GM12872 (cell line): ENCODE measurements at regions not wholly inside any gene's neighbourhood (a gene's known extent, or its start where the extent isn't known, plus 50 kb on each side); places are given as distances from the start of the nearest gene placed in this dataset.

Experiments used
- TF ChIP-seq, protein P1 (sequence below): IDR thresholded peaks from 3 replicates; pipeline ENCODE4 v1.5.1; 2011; ENCODE audit warnings: low read depth, mild to moderate bottlenecking, low read length, moderate library complexity; ENCODE audit not compliant: insufficient read depth

DNA sequence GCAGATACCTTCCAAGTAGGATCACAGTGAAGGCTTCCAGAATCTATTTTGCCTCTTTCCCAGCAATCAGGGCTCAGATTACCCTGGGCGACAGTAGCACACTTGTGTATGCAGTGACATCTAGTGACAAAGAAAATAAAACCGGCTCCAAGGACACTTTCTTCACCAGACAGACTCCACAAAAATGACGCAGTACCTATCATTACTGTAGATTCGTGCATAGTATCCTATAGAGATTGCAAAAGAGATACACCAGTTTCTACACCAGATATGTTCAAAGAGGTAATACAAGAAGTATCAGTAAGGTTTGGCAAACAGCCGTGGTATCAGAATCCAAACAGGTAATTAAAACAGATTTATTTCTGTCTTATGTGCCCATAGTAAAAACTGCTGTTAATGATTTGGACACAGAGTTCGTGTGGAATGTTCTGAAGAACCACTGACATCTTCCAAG lies 600.4 kb upstream of the JAG1 start:
- TF ChIP-seq, protein P1, sequence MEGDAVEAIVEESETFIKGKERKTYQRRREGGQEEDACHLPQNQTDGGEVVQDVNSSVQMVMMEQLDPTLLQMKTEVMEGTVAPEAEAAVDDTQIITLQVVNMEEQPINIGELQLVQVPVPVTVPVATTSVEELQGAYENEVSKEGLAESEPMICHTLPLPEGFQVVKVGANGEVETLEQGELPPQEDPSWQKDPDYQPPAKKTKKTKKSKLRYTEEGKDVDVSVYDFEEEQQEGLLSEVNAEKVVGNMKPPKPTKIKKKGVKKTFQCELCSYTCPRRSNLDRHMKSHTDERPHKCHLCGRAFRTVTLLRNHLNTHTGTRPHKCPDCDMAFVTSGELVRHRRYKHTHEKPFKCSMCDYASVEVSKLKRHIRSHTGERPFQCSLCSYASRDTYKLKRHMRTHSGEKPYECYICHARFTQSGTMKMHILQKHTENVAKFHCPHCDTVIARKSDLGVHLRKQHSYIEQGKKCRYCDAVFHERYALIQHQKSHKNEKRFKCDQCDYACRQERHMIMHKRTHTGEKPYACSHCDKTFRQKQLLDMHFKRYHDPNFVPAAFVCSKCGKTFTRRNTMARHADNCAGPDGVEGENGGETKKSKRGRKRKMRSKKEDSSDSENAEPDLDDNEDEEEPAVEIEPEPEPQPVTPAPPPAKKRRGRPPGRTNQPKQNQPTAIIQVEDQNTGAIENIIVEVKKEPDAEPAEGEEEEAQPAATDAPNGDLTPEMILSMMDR, result peak; percentile 56

DNA sequence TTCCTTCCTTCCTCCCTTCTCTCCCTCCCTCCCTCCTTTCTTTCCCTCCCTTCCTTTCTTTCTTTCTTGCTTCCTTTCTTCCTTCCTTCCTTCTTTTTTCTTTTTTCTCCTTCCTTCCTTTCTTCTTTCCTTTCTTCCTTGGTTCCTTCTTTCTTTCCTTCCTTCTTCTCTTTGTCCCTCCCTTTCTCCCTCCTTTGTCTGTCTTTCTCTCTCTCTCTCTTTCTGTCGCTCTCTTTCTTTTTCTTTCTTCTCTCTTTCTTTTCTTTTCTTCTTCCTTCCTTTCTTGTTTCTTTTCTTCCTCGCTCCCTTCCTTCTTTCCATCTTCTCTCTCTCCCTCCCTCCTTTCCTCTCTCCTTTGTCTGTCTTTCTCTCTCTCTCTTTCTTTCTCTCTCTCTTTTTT lies 601.9 kb upstream of the JAG1 start:
- TF ChIP-seq, protein P1, result no peak

DNA sequence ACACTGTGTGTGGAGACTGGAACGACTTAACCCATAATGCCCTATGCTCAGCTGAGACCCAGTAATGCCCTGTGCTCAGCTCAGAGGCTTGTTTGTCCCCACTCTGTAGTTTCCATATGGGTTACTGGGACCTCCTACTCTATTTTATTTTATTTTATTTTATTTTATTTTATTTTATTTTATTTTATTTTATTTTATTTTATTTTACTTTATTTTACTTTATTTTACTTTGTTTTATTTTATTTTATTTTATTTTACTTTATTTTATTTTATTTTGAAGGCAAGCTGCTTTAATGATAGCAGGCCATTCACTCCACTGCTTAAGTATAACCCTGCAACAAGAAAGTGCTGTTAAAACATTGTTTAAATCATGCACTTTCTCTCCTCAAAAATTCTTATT lies 603.4 kb upstream of the JAG1 start:
- TF ChIP-seq, protein P1, result no peak

DNA sequence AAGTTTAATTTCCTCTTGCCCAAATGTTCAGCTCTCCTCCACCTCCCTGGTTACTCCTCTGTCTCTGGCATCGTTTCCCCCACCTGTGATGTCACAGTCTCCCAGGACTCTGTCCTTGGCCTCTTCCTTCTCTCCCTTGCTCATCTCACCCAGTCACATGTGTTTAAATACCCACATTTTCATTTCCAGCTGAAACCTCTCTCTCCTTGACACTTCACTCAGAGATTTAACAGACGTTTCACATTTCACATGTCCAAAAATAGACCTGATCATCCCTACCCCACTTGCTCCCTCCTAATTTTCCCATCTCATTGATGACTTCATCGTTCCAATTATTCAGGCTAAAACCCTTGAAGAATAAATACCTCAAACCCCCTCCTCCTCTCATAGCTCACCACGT lies 604.1 kb upstream of the JAG1 start:
- TF ChIP-seq, protein P1, result no peak

DNA sequence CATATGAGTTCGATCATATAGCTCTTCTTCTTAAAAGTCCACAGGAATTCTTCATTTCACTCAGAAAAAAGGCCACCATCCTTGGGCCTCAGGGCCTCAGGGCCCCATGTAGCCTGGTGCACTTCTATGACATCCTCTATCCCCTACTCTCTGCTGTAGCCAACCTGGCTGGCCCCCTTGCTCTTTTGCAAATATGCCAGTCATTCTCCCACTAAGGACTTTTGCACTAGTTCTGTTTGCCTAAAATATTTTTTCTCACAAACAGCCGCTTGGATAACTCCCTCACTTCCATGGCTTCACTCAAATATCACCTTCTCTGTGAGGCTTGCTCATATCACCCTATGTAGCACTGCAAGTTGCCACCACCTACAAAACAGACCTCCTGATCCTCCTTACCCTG lies 604.7 kb upstream of the JAG1 start:
- TF ChIP-seq, protein P1, result no peak

DNA sequence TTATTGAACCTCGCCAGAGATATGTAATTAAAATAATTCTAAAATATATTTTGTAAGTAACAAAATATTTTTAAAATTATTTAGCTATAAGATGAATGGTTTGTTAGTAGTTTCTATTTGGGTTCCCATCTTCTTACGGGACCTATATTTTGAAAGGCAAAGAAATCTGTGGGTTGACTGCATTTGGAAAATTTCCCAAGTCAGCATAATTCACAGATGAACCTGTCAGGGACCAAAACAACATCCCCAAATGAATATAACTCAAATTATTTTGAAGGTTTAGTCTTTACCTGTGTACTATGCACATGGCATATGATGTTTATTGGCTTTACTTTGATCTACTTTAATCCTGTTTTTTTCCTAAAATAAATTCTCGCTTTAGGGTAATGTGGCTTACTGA lies 607.4 kb upstream of the JAG1 start:
- TF ChIP-seq, protein P1, result no peak

DNA sequence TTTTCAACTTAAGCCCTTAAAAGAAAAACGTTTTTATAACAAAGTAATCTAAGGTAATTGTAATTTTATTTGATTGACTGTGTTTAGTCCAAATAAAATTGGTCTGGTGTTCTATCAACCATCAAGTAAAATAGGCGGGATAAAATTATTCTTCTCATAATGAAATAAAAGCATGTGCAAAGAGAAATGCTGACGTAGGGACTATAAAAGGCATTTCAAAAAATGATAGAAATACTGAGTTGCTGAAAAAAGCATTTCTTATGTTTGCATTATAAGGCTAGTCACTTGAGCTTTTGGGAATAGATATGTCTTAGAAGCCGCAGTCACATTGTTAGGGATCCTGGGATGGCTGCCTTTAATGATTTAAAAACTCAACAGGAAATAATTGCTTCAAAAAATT lies 608.0 kb upstream of the JAG1 start:
- TF ChIP-seq, protein P1, result no peak

DNA sequence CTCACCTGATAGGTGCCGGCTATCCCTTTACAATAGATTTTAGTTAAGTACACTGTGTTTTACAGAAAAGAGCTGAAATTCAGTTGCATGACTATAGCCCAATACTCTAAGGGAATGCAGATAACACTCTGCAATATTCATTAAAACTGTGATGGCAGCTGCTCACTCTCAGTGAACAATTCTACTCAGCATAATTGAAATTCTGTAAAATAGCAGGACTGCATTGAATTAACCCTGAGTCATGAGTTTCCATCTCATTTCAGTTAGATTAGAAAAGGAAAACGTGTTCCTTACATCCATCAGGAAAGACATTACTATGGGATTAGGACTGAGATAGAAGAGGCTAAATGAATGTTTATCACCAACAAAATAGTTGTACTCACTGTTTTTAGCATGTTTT lies 613.3 kb upstream of the JAG1 start:
- TF ChIP-seq, protein P1, result no peak
